SK-N-SH (cell line): ENCODE measurements at regions not wholly inside any gene's neighbourhood (a gene's known extent, or its start where the extent isn't known, plus 50 kb on each side); places are given as distances from the start of the nearest gene placed in this dataset.

Experiments
- CTCF ChIA-PET: fragments of 300-600, 350-600 bp; formaldehyde crosslinking; extraction: SDS; loops from one replicate; lab custom pipeline; 2021; lab: Yijun Ruan, JAX
- POLR2A ChIA-PET: fragments of 350-600 bp; sonication (Branson Sonifier 250); formaldehyde crosslinking; extraction: SDS; loops from one replicate; lab custom pipeline; 2020; ENCODE audit warnings: antibody characterized with exemption, inconsistent platforms; lab: Yijun Ruan, JAX
- DNase-seq: peaks from one replicate; pipeline ENCODE4 v3.0.0; 2012
- H2AFZ ChIP-seq: fragments of 200-600 bp; sonication (generic); 2 replicates; pipeline ENCODE4 v1.8.1; 2016; ENCODE audit warnings: antibody characterized with exemption, mild to moderate bottlenecking, low read depth
- H3F3A ChIP-seq: fragments of 200-600 bp; sonication (generic); replicated peaks from 2 replicates; pipeline ENCODE3; 2016; ENCODE audit warnings: antibody characterized with exemption, mild to moderate bottlenecking; ENCODE audit not compliant: insufficient read depth
- H3K27ac ChIP-seq, 2 experiments: fragments of 200-500 bp in 1 of 2; fragments of 200-600 bp in 1 of 2; sonication (Bioruptor generic) in 1 of 2; sonication (generic), shearing (Covaris generic) in 1 of 2; 2 replicates each; pipeline versions ENCODE4 v1.5.1 to v1.6.1; 2014 to 2016; ENCODE audit warnings: low read depth in 2 of 2, inconsistent platforms in 1 of 2, low read length in 1 of 2, mild to moderate bottlenecking in 1 of 2, mixed read lengths in 1 of 2
- H3K27me3 ChIP-seq: fragments of 200-600 bp; sonication (generic), shearing (Covaris generic); 2 replicates; pipeline ENCODE4 v1.6.1; 2016; ENCODE audit warnings: mixed run types; ENCODE audit not compliant: insufficient read depth
- H3K36me3 ChIP-seq, 2 experiments: fragments of 200-500 bp in 1 of 2; fragments of 200-600 bp in 1 of 2; sonication (Bioruptor generic) in 1 of 2; sonication (generic) in 1 of 2; replicated peaks in 1 of 2; 2 replicates each; pipeline versions ENCODE3 to v1.5.1; 2014 to 2016; ENCODE audit warnings: low read length in 1 of 2, mild to moderate bottlenecking in 1 of 2; ENCODE audit not compliant: insufficient read depth in 2 of 2, control insufficient read depth in 1 of 2
- H3K4me1 ChIP-seq, 2 experiments: fragments of 200-500 bp in 1 of 2; fragments of 200-600 bp in 1 of 2; sonication (Bioruptor generic) in 1 of 2; sonication (generic), shearing (Covaris generic) in 1 of 2; 2 replicates each; pipeline versions ENCODE4 v1.5.1 to v1.6.1; 2014 to 2016; ENCODE audit warnings: low read depth in 1 of 2, low read length in 1 of 2, mixed run types in 1 of 2; ENCODE audit not compliant: insufficient read depth in 2 of 2, control insufficient read depth in 1 of 2
- H3K4me2 ChIP-seq: fragments of 200-600 bp; sonication (generic), shearing (Covaris generic); 2 replicates; pipeline ENCODE4 v1.6.1; 2017; ENCODE audit warnings: mixed run types
- H3K4me3 ChIP-seq, 2 experiments: fragments of 200-500 bp in 1 of 2; fragments of 200-600 bp in 1 of 2; sonication (Bioruptor generic) in 1 of 2; sonication (generic), shearing (Covaris generic) in 1 of 2; 2 replicates each; pipeline versions ENCODE4 v1.5.1 to v1.8.1; 2014 to 2016; ENCODE audit warnings: low read depth in 2 of 2, inconsistent platforms in 1 of 2, low read length in 1 of 2, mild to moderate bottlenecking in 1 of 2, mixed read lengths in 1 of 2, moderate library complexity in 1 of 2
- H3K79me2 ChIP-seq: fragments of 200-600 bp; sonication (generic); 2 replicates; pipeline ENCODE4 v1.8.1; 2017; ENCODE audit warnings: mild to moderate bottlenecking; ENCODE audit not compliant: insufficient read depth
- H3K9ac ChIP-seq: fragments of 200-600 bp; sonication (generic); 2 replicates; pipeline ENCODE4 v1.6.1; 2017; ENCODE audit warnings: mixed run types
- H3K9me2 ChIP-seq: fragments of 200-600 bp; sonication (generic); 2 replicates; pipeline ENCODE4 v1.6.1; 2017; ENCODE audit warnings: mixed run types
- H3K9me3 ChIP-seq: fragments of 200-600 bp; sonication (generic); 2 replicates; pipeline ENCODE4 v1.6.1; 2017; ENCODE audit warnings: mixed run types, mild to moderate bottlenecking, moderate library complexity
- H4K20me1 ChIP-seq: fragments of 200-600 bp; sonication (generic); 2 replicates; pipeline ENCODE4 v1.6.1; 2017; ENCODE audit warnings: mild to moderate bottlenecking, mixed run types; ENCODE audit not compliant: insufficient read depth
- CHD2 ChIP-seq: fragments of 150-350 bp; IDR thresholded peaks from 2 replicates; pipeline ENCODE4 v1.6.1; 2018; ENCODE audit warnings: low read length; ENCODE audit not compliant: partially characterized antibody
- EP300 ChIP-seq, 2 experiments: IDR thresholded peaks; 2 replicates each; pipeline versions ENCODE4 v1.4.0 to v1.6.1; 2012; ENCODE audit warnings: borderline replicate concordance in 1 of 2, low read depth in 1 of 2, low read length in 1 of 2
- EZH2phosphoT487 ChIP-seq: fragments of 200-600 bp; sonication (generic); IDR thresholded peaks from 2 replicates; pipeline ENCODE4 v1.6.1; 2017; ENCODE audit warnings: low read depth, mixed run types, mild to moderate bottlenecking, antibody characterized with exemption, moderate library complexity, borderline replicate concordance
- FOSL2 ChIP-seq: IDR thresholded peaks from 2 replicates; pipeline ENCODE4 v1.4.0; 2012; ENCODE audit warnings: low read depth, mild to moderate bottlenecking, moderate library complexity, borderline replicate concordance
- GABPA ChIP-seq: IDR thresholded peaks from 2 replicates; pipeline ENCODE4 v1.4.0; 2012; ENCODE audit warnings: low read depth, mild to moderate bottlenecking
- GATA2 ChIP-seq: sonication (generic); formaldehyde crosslinking; IDR thresholded peaks from 2 replicates; pipeline ENCODE4 v1.5.0; 2020; ENCODE audit warnings: mild to moderate bottlenecking, missing genetic modification reagents
- IRF3 ChIP-seq: fragments of 150-350 bp; IDR thresholded peaks from 2 replicates; pipeline ENCODE4 v1.6.1; 2016; ENCODE audit warnings: mild to moderate bottlenecking, low read depth, low read length
- NFIC ChIP-seq: IDR thresholded peaks from 2 replicates; pipeline ENCODE4 v1.4.0; 2012; ENCODE audit warnings: borderline replicate concordance
- NRF1 ChIP-seq: IDR thresholded peaks from 2 replicates; pipeline ENCODE4 v1.6.1; 2012; ENCODE audit warnings: low read depth, mild to moderate bottlenecking, low read length
- POLR2AphosphoS5 ChIP-seq: IDR thresholded peaks from 2 replicates; pipeline ENCODE4 v1.6.1; 2012; ENCODE audit warnings: low read depth, low read length
- RAD21 ChIP-seq: IDR thresholded peaks from 2 replicates; pipeline ENCODE4 v1.6.1; 2012; ENCODE audit warnings: mild to moderate bottlenecking, low read length
- REST ChIP-seq: IDR thresholded peaks from 2 replicates; pipeline ENCODE4 v1.6.1; 2012; ENCODE audit warnings: mild to moderate bottlenecking, low read depth, low read length, moderate library complexity
- RFX5 ChIP-seq: IDR thresholded peaks from 2 replicates; pipeline ENCODE4 v1.6.1; 2012; ENCODE audit warnings: mild to moderate bottlenecking, improper control_type of control experiment, low read length
- TAF1 ChIP-seq: IDR thresholded peaks from 2 replicates; pipeline ENCODE4 v1.6.1; 2012; ENCODE audit warnings: low read depth, mild to moderate bottlenecking, low read length, moderate library complexity, borderline replicate concordance
- TCF12 ChIP-seq: IDR thresholded peaks from 2 replicates; pipeline ENCODE4 v1.4.0; 2012
- USF1 ChIP-seq: IDR thresholded peaks from 2 replicates; pipeline ENCODE4 v1.4.0; 2012; ENCODE audit warnings: low read depth, borderline replicate concordance
- USF2 ChIP-seq: fragments of 150-350 bp; IDR thresholded peaks from 2 replicates; pipeline ENCODE4 v1.6.1; 2017; ENCODE audit warnings: antibody characterized with exemption, low read length, low read depth, borderline replicate concordance
- YY1 ChIP-seq: IDR thresholded peaks from 2 replicates; pipeline ENCODE4 v1.4.0; 2012; ENCODE audit warnings: low read depth, mild to moderate bottlenecking
- WGBS: methylation state at CpG from one replicate; pipeline ENCODE4 v1.1.6; 2017; ENCODE audit warnings: low lambda C conversion rate; 5-methylcytosine and 5-hydroxymethylcytosine counted together
- TF ChIP-seq, protein P1 (sequence below): IDR thresholded peaks from 2 replicates; pipeline ENCODE4; 2012
- TF ChIP-seq, protein P2 (sequence below): IDR thresholded peaks from 2 replicates; pipeline ENCODE4 v1.4.0; 2012; ENCODE audit warnings: low read depth, borderline replicate concordance

- WGBS: 82% methylated on average over 5 of the region's 5 CpGs
- H4K20me1 ChIP-seq: no peaks in the 10 kb centered on the region
- H3K9me3 ChIP-seq: no peaks in the 10 kb centered on the region
- POLR2A ChIA-PET: no interaction called here
- no peak overlapping the region for H3K27ac ChIP-seq
- H3K9ac ChIP-seq: no peak overlapping the region
- H3K36me3 ChIP-seq: no peaks in the 10 kb centered on the region
- H3K4me2 ChIP-seq: no peak overlapping the region
- no peak overlapping the region for H2AFZ ChIP-seq
- CTCF ChIA-PET: interaction anchor here (1.0 kb wide), 1 partner anchor 15 kb away, joined by 3 read pairs; no protein-coding TSS in a partner anchor
- TF ChIP-seq, protein P1, sequence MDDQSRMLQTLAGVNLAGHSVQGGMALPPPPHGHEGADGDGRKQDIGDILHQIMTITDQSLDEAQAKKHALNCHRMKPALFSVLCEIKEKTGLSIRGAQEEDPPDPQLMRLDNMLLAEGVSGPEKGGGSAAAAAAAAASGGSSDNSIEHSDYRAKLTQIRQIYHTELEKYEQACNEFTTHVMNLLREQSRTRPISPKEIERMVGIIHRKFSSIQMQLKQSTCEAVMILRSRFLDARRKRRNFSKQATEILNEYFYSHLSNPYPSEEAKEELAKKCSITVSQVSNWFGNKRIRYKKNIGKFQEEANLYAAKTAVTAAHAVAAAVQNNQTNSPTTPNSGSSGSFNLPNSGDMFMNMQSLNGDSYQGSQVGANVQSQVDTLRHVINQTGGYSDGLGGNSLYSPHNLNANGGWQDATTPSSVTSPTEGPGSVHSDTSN: no peak
- no peak for TF ChIP-seq TCF12
- TF ChIP-seq GABPA: no peak
- no peak for TF ChIP-seq NFIC
- no peak for TF ChIP-seq FOSL2
- no peak for TF ChIP-seq USF2
- TF ChIP-seq CHD2: no peak
- no peak for TF ChIP-seq POLR2AphosphoS5
- no peak for TF ChIP-seq REST
- no peak for TF ChIP-seq EZH2phosphoT487
- no peak for TF ChIP-seq GATA2
- TF ChIP-seq NRF1: no peak
- TF ChIP-seq RAD21: no peak
- TF ChIP-seq USF1: no peak
- no peak for TF ChIP-seq IRF3
- no peak for TF ChIP-seq EP300 (IDR thresholded peaks at IDR 0.05; ENCODE audit: borderline replicate concordance in 1 of 2, low read depth in 1 of 2, low read length in 1 of 2)
- TF ChIP-seq TAF1: no peak
- TF ChIP-seq, protein P2, sequence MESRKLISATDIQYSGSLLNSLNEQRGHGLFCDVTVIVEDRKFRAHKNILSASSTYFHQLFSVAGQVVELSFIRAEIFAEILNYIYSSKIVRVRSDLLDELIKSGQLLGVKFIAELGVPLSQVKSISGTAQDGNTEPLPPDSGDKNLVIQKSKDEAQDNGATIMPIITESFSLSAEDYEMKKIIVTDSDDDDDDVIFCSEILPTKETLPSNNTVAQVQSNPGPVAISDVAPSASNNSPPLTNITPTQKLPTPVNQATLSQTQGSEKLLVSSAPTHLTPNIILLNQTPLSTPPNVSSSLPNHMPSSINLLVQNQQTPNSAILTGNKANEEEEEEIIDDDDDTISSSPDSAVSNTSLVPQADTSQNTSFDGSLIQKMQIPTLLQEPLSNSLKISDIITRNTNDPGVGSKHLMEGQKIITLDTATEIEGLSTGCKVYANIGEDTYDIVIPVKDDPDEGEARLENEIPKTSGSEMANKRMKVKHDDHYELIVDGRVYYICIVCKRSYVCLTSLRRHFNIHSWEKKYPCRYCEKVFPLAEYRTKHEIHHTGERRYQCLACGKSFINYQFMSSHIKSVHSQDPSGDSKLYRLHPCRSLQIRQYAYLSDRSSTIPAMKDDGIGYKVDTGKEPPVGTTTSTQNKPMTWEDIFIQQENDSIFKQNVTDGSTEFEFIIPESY: no peak
- no peak for TF ChIP-seq RFX5
- TF ChIP-seq YY1: no peak
- TF ChIP-seq, all 33 proteins: peak for 0
- no peak overlapping the region for H3K4me3 ChIP-seq
- DNase-seq: no peak
- H3K79me2 ChIP-seq: no peaks in the 10 kb centered on the region
- H3K9me2 ChIP-seq: no peaks in the 10 kb centered on the region
- no peaks in the 10 kb centered on the region for H3K4me1 ChIP-seq
- no peaks in the 10 kb centered on the region for H3F3A ChIP-seq
- no peaks in the 10 kb centered on the region for H3K27me3 ChIP-seq
These were observed 331.6 kb upstream of the ZFP42 start for GRCh38 chr4:187664011-187664410.
